Tibial nerve (tissue), 4 donors: ENCODE measurements at regions not wholly inside any gene's neighbourhood (a gene's known extent, or its start where the extent isn't known, plus 50 kb on each side); places are given as distances from the start of the nearest gene placed in this dataset.

Experiments used
- DNase-seq, 2 donors: peaks; one replicate each; pipeline ENCODE4 v3.0.0-alpha.2; 2019; ENCODE audit warnings: low spot score in 2 of 2
- H3K27ac ChIP-seq, 4 donors: fragments of 200-600 bp; sonication (generic) in 3 of 4; one replicate each; pipeline ENCODE4 v1.5.1; 2017 to 2019; ENCODE audit warnings: mild to moderate bottlenecking in 1 of 4
- H3K27me3 ChIP-seq, 2 donors: fragments of 200-600 bp; sonication (generic) in 1 of 2; one replicate each; pipeline versions ENCODE4 v1.5.1 to v1.6.0; 2017 to 2019
- H3K36me3 ChIP-seq, 3 donors: fragments of 200-600 bp; sonication (generic); one replicate each; pipeline ENCODE4 v1.5.1; 2018 to 2019
- H3K4me1 ChIP-seq, 4 donors: fragments of 200-600 bp; sonication (generic) in 3 of 4; one replicate each; pipeline ENCODE4 v1.5.1; 2017 to 2019
- H3K4me3 ChIP-seq, 4 donors: fragments of 200-600 bp; sonication (generic) in 3 of 4; one replicate each; pipeline ENCODE4 v1.5.1; 2017 to 2019; ENCODE audit warnings: mild to moderate bottlenecking in 1 of 4, moderate library complexity in 1 of 4
- H3K9me3 ChIP-seq, 4 donors: fragments of 200-600 bp; sonication (generic) in 3 of 4; one replicate each; pipeline ENCODE4 v1.5.1; 2017 to 2019
- EP300 ChIP-seq, 2 donors: sonication (generic); formaldehyde crosslinking; IDR thresholded peaks; one replicate each; pipeline ENCODE4 v1.6.1; 2017; ENCODE audit warnings: antibody characterized with exemption in 2 of 2, mild to moderate bottlenecking in 1 of 2
- POLR2A ChIP-seq, 2 donors: fragments of 450-650 bp; IDR thresholded peaks; one replicate each; pipeline ENCODE4 v1.6.1; 2017; ENCODE audit warnings: antibody characterized with exemption in 2 of 2, mild to moderate bottlenecking in 2 of 2, moderate library complexity in 2 of 2
- WGBS, 2 donors: methylation state at CpG; one replicate each; pipeline ENCODE4 v1.1.5; 2018; 5-methylcytosine and 5-hydroxymethylcytosine counted together
- TF ChIP-seq, protein P1 (sequence below), 5 experiments: fragments of 200-600 bp in 3 of 5; fragments of 450-650 bp in 2 of 5; sonication (generic) in 3 of 5; IDR thresholded peaks; one replicate each; pipeline ENCODE4 v1.5.1; 2016 to 2019; ENCODE audit warnings: antibody characterized with exemption in 5 of 5, mild to moderate bottlenecking in 3 of 5, moderate library complexity in 2 of 5

DNA sequence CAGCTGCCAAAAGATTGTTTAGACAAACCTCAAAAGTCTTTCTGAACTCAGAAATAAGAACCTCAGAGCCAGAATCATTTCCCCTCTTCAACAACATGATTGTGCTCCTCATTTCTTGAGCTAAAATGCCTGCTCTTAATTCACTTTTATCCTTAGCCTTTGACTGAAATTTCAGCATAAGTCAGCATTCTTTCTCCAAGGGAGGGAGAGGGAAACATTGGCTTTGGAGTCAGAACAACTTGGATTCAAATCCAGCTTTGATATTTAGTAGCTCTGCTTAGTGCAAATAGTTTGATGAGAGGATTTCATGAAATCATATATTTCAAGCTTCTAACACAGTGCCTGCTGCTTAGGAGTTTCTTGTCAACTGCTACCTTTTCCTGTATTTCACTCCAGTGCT is 484.6 kb upstream of the INTU start:
- Histone ChIP-seq H3K4me3 (no peak overlapping the region), H3K9me3 (no peaks in the 10 kb centered on the region), H3K4me1 (peaks cover 0 to 8% (median 0%) of the 10 kb centered on the region in 4 donors), H3K27ac (no peak overlapping the region), H3K36me3 (no peaks in the 10 kb centered on the region), H3K27me3 (no peaks in the 10 kb centered on the region)
- TF ChIP-seq EP300 (IDR thresholded peaks at IDR 0.05) (no peak), POLR2A (IDR thresholded peaks at IDR 0.05) (no peak)
- TF ChIP-seq, protein P1, sequence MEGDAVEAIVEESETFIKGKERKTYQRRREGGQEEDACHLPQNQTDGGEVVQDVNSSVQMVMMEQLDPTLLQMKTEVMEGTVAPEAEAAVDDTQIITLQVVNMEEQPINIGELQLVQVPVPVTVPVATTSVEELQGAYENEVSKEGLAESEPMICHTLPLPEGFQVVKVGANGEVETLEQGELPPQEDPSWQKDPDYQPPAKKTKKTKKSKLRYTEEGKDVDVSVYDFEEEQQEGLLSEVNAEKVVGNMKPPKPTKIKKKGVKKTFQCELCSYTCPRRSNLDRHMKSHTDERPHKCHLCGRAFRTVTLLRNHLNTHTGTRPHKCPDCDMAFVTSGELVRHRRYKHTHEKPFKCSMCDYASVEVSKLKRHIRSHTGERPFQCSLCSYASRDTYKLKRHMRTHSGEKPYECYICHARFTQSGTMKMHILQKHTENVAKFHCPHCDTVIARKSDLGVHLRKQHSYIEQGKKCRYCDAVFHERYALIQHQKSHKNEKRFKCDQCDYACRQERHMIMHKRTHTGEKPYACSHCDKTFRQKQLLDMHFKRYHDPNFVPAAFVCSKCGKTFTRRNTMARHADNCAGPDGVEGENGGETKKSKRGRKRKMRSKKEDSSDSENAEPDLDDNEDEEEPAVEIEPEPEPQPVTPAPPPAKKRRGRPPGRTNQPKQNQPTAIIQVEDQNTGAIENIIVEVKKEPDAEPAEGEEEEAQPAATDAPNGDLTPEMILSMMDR (IDR thresholded peaks at IDR 0.05), result no peak
- DNase-seq, result no peak

DNA sequence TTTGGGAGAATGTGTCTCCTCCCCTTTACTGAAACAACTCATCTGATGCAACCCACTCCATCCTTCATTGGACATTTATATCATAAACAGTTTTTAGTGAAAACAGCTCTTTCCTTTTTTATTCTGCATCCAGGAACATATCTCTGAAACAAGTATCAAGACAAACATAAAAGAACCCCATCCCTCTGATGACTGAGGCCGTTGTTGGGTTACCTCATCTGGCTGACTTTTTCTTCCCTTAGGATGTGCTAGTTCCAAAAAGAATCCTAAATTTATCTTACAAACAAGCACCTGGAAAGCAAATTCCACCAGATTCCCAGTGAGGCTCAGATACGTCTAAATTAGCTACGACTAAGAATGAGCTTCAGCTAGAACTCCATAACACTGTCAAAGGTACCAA is 483.7 kb upstream of the INTU start:
- Histone ChIP-seq H3K4me1 (peaks cover 0 to under 1% (median 0%) of the 10 kb centered on the region in 4 donors), H3K27ac (no peak overlapping the region), H3K9me3 (no peaks in the 10 kb centered on the region), H3K36me3 (no peaks in the 10 kb centered on the region), H3K4me3 (no peak overlapping the region), H3K27me3 (no peaks in the 10 kb centered on the region)
- TF ChIP-seq, protein P1 (IDR thresholded peaks at IDR 0.05), result no peak
- TF ChIP-seq EP300 (IDR thresholded peaks at IDR 0.05), result no peak
- WGBS, 2 donors, result 73 to 81% methylated on average over 3 of the region's 3 CpGs
- DNase-seq, result no peak

DNA sequence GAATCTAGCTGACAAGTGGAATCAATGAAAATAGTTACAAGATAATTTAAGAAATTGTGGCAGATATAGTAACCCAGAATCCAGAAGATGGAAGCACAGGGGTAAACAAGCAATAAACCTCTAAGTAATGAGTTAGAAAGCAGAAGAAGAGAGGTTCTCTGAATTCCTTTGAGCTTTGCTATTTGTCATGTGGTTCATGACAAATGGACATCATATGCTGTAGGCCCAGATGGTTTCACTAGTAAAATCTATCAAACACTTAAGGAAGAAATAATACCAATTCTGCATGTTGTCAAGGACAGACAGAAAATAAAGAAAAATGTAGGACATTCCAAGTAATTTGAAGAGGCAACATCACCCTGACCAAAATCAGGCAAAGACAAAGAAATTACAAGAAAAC is 480.8 kb upstream of the INTU start:
- Histone ChIP-seq H3K4me1 (no peaks in the 10 kb centered on the region), H3K36me3 (no peaks in the 10 kb centered on the region), H3K4me3 (no peak overlapping the region), H3K27ac (no peak overlapping the region), H3K27me3 (no peaks in the 10 kb centered on the region), H3K9me3 (no peaks in the 10 kb centered on the region)
- TF ChIP-seq POLR2A (IDR thresholded peaks at IDR 0.05) (no peak), EP300 (IDR thresholded peaks at IDR 0.05) (no peak)
- TF ChIP-seq, protein P1 (IDR thresholded peaks at IDR 0.05), result no peak
- no peak for DNase-seq

DNA sequence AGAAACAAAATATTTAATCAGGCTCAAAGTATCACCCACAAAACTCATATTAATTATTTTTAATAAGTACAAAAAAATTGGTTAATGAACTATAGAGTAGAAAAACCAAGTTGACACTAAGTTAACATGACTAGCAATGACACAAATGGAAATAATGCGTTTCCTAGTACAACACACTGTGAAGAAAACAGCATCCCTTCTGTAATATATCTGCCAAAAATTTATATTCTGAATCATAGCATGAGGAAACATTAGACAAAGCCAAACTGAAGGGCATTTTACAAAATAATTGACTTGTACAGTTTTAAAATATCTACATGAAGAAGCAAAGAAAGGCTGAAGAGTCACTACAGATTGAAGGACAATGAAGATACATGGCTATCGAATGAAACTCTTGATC is 477.6 kb upstream of the INTU start:
- Histone ChIP-seq H3K27me3 (no peaks in the 10 kb centered on the region), H3K27ac (no peak overlapping the region), H3K36me3 (no peaks in the 10 kb centered on the region), H3K4me3 (no peak overlapping the region), H3K9me3 (no peaks in the 10 kb centered on the region), H3K4me1 (no peaks in the 10 kb centered on the region)
- DNase-seq, result no peak
- 55 to 59% methylated on average over 2 of the region's 2 CpGs for WGBS, 2 donors
- TF ChIP-seq POLR2A (IDR thresholded peaks at IDR 0.05), result no peak
- TF ChIP-seq EP300 (IDR thresholded peaks at IDR 0.05), result no peak
- TF ChIP-seq, protein P1 (IDR thresholded peaks at IDR 0.05), result no peak

DNA sequence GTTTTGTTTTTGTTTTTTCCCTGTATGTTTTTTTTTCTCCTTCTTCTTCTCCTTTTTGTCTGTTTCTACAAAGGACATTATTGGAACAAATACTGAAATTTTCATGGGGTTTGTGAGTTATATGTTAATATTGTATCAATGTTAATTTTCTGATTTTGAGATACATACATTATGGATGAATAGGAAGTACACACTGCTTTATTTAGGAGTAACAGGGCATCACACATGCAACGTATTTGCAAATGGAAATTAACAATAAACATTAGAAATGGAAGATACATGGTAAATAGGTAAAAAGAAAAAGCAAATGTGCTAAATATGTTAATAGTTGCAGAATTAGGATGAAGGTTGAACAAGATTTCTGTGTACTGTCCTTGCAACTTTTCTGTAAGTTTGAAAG is 477.2 kb upstream of the INTU start:
- H3K36me3 ChIP-seq, result no peaks in the 10 kb centered on the region
- H3K4me1 ChIP-seq, result no peaks in the 10 kb centered on the region
- no peak for DNase-seq
- H3K27ac ChIP-seq, result no peak overlapping the region
- no peak overlapping the region for H3K4me3 ChIP-seq
- H3K27me3 ChIP-seq, result no peaks in the 10 kb centered on the region
- WGBS, 2 donors, result 66 to 86% methylated on average over 1 of the region's 1 CpG
- TF ChIP-seq, protein P1 (IDR thresholded peaks at IDR 0.05), result no peak
- TF ChIP-seq POLR2A (IDR thresholded peaks at IDR 0.05) (no peak), EP300 (IDR thresholded peaks at IDR 0.05) (no peak)
- no peaks in the 10 kb centered on the region for H3K9me3 ChIP-seq
